Fibroblast of the aortic adventitia (primary cell): ENCODE measurements at regions not wholly inside any gene's neighbourhood (a gene's known extent, or its start where the extent isn't known, plus 50 kb on each side); places are given as distances from the start of the nearest gene placed in this dataset.

Experiments
- DNase-seq: peaks from one replicate; pipeline ENCODE4 v3.0.0-alpha.2; 2010; ENCODE audit warnings: low read depth
- H3K4me3 ChIP-seq: 2 replicates; pipeline ENCODE4 v1.5.1; 2011; ENCODE audit warnings: low read depth, mild to moderate bottlenecking, control low read depth, low read length, moderate library complexity
- TF ChIP-seq, protein P1 (sequence below): IDR thresholded peaks from 2 replicates; pipeline ENCODE4 v1.5.1; 2011; ENCODE audit warnings: mild to moderate bottlenecking, low read length, control low read depth, inconsistent platforms; ENCODE audit not compliant: insufficient read depth

DNA sequence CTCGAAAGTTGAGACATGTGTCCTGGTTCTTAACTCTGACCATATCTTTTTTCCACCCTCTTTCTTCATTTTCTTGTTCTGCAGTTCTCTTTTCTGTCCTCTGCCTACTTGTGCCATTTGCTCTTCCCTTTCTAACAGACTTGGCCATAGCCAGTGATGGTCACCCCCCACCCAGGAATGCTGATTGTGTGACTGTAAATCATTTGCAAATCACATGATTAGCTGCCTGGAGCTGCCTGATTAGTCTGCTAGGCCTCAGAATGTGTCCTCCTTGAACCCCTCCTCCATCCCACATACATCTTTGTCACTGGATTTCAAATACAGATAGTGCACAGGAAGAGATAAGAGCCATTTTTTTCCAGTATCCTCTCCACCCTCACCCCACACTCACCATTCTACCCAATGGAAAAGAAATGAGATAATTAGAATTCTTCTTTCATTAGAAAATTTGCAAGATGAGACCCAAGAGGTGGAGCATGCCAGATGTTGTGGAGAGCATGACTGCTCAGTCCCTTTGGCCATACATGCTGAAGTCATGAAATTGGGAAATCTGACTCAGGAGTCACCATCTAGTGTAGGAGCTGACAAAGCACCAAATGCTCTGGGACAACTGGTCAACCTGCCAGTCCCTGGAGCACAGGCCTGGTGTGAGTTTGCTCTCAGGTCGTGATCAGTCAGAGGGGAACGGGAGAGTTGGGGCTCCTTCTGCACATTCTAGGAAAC, 538.2 kb downstream of the CCDC171 start:
- TF ChIP-seq, protein P1, sequence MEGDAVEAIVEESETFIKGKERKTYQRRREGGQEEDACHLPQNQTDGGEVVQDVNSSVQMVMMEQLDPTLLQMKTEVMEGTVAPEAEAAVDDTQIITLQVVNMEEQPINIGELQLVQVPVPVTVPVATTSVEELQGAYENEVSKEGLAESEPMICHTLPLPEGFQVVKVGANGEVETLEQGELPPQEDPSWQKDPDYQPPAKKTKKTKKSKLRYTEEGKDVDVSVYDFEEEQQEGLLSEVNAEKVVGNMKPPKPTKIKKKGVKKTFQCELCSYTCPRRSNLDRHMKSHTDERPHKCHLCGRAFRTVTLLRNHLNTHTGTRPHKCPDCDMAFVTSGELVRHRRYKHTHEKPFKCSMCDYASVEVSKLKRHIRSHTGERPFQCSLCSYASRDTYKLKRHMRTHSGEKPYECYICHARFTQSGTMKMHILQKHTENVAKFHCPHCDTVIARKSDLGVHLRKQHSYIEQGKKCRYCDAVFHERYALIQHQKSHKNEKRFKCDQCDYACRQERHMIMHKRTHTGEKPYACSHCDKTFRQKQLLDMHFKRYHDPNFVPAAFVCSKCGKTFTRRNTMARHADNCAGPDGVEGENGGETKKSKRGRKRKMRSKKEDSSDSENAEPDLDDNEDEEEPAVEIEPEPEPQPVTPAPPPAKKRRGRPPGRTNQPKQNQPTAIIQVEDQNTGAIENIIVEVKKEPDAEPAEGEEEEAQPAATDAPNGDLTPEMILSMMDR = no peak
- no peak overlapping the region for H3K4me3 ChIP-seq
- peak; percentile 6 for DNase-seq

- TF ChIP-seq, protein P1 = no peak
- DNase-seq = peak; percentile 59
- no peak overlapping the region for H3K4me3 ChIP-seq
These were observed 539.6 kb downstream of the CCDC171 start for GRCh38 chr9:16092142-16093091.

DNA sequence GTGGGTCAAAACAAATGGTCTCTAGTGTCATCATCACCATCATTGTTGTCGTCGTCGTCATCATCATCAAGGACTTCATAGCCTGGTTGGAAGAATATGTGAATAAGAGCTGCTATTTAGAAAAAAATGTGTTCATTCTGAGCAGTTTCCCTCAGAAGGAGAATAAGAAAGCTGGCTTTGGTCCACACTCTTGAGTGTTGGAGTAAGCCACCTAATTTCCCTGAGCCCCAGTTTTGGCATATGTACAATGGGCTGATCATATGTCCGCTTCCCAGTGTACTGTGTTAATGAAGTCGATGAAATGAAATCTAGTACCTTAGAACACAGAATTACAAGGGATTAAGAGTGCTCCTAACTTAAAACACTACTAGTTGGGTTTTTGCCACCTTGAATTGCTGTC, 545.5 kb downstream of the CCDC171 start:
- TF ChIP-seq, protein P1 = no peak
- no peak for DNase-seq
- no peak overlapping the region for H3K4me3 ChIP-seq

- H3K4me3 ChIP-seq = no peak overlapping the region
- no peak for DNase-seq
- TF ChIP-seq, protein P1 = no peak
These were observed 547.1 kb downstream of the CCDC171 start for GRCh38 chr9:16099732-16100536.

GRCh38 chr9:16100537-16101091, 547.8 kb downstream of the CCDC171 start:
- TF ChIP-seq, protein P1 = no peak
- peak; percentile 59 for DNase-seq

DNA sequence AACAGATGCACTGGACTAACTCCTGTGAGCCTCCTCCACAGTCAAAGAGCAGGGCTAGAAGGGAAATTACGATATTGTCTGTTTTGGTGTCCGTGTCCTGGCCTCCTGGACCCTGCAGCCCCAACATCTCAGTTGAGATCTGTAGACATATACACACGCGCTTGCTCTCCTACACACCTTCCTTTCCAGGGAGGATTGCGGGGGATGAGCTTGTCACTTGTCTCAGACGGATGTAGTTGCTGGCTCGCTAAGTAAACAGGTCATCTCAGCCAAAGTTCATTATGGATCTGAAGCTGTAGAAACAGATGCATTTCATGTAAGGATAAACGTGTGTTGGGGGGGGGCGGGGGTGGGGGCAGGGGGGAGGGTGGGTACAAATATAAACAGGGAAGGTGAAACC, 549.3 kb downstream of the CCDC171 start:
- TF ChIP-seq, protein P1 = no peak
- no peak overlapping the region for H3K4me3 ChIP-seq
- no peak for DNase-seq

More at GRCh38 chr9:16100537-16101091, 547.8 kb downstream of the CCDC171 start:
- no peak overlapping the region for H3K4me3 ChIP-seq
